Endodermal cell (in vitro differentiated cells): ENCODE measurements at regions not wholly inside any gene's neighbourhood (a gene's known extent, or its start where the extent isn't known, plus 50 kb on each side); places are given as distances from the start of the nearest gene placed in this dataset.

Experiments used
- DNase-seq: peaks from one replicate; pipeline ENCODE4 v3.0.0-alpha.2; 2017
- H3K27ac ChIP-seq: 2 replicates; pipeline ENCODE4 v1.5.1; 2013; ENCODE audit warnings: mild to moderate bottlenecking, low read depth, low read length, moderate library complexity
- H3K27me3 ChIP-seq: 2 replicates; pipeline ENCODE4 v1.6.1; 2013; ENCODE audit warnings: mild to moderate bottlenecking, low read length, moderate library complexity; ENCODE audit not compliant: insufficient read depth, control insufficient read depth, poor library complexity, severe bottlenecking
- H3K36me3 ChIP-seq: 2 replicates; pipeline ENCODE4 v1.7.0; 2013; ENCODE audit warnings: mild to moderate bottlenecking, low read length, moderate library complexity; ENCODE audit not compliant: control insufficient read depth, insufficient read depth
- H3K4me1 ChIP-seq: one replicate; pipeline ENCODE4 v1.7.0; 2013; ENCODE audit warnings: low read length; ENCODE audit not compliant: control insufficient read depth, insufficient read depth
- H3K4me3 ChIP-seq: 2 replicates; pipeline ENCODE4 v1.5.1; 2013; ENCODE audit warnings: mild to moderate bottlenecking, low read length, moderate library complexity
- H3K9ac ChIP-seq: 2 replicates; pipeline ENCODE4 v1.6.1; 2013; ENCODE audit warnings: mild to moderate bottlenecking, low read length, moderate library complexity; ENCODE audit not compliant: poor library complexity, severe bottlenecking; ENCODE audit errors: extremely low read depth
- H3K9me3 ChIP-seq: 2 replicates; pipeline ENCODE4 v1.6.1; 2013; ENCODE audit warnings: mild to moderate bottlenecking, low read length, moderate library complexity; ENCODE audit not compliant: control insufficient read depth
- H3K27ac Mint-ChIP-seq: 2 replicates; pipeline ENCODE4 v1.8.0; 2020; ENCODE audit warnings: mixed read lengths
- H3K27me3 Mint-ChIP-seq: 2 replicates; pipeline ENCODE4 v1.8.0; 2021; ENCODE audit warnings: mild to moderate bottlenecking, mixed read lengths; ENCODE audit not compliant: insufficient read depth
- H3K36me3 Mint-ChIP-seq: 2 replicates; pipeline ENCODE4 v1.8.0; 2020; ENCODE audit warnings: low read depth, mixed read lengths
- H3K4me1 Mint-ChIP-seq: 2 replicates; pipeline ENCODE4 v1.8.0; 2020; ENCODE audit warnings: mixed read lengths
- H3K4me3 Mint-ChIP-seq: 2 replicates; pipeline ENCODE4 v1.8.0; 2020; ENCODE audit warnings: mild to moderate bottlenecking, moderate library complexity, mixed read lengths
- H3K9me3 Mint-ChIP-seq: 2 replicates; pipeline ENCODE4 v1.8.0; 2020; ENCODE audit warnings: mild to moderate bottlenecking, mixed read lengths
- CTCF ChIP-seq: fragments of 200-600 bp; sonication (generic); conservative IDR thresholded peaks from 2 replicates; pipeline ENCODE4 v1.5.0; 2021; ENCODE audit warnings: antibody characterized with exemption, mild to moderate bottlenecking
- whole genome bisulfite sequencing, 2 experiments: methylation state at CpG; one replicate each; pipeline versions ENCODE4 v1.1.5 to v1.1.7; 2013; ENCODE audit warnings: missing lambda C conversion rate in 2 of 2, mixed read lengths in 1 of 2; ENCODE audit not compliant: insufficient coverage in 1 of 2, insufficient read length in 1 of 2; 5-methylcytosine and 5-hydroxymethylcytosine counted together

- H3K27me3 Mint-ChIP-seq: peaks cover 3% of the 10 kb centered on the region
- no peak overlapping the region for H3K27ac ChIP-seq
These were observed 239.0 kb downstream of the RHOU start for GRCh38 chr1:228974273-228974672.

GRCh38 chr1:228975238-228975907 lies 240.1 kb downstream of the RHOU start:
- Histone ChIP-seq H3K36me3 (no peaks in the 10 kb centered on the region), H3K4me1 (no peaks in the 10 kb centered on the region), H3K4me3 (no peak overlapping the region), H3K27me3 (no peaks in the 10 kb centered on the region), H3K9me3 (no peaks in the 10 kb centered on the region), H3K27ac (no peak overlapping the region), H3K9ac (no peak overlapping the region)
- Mint-ChIP-seq H3K4me3 (no peak overlapping the region), H3K4me1 (peaks cover 25% of the 10 kb centered on the region), H3K9me3 (no peaks in the 10 kb centered on the region), H3K36me3 (no peaks in the 10 kb centered on the region), H3K27me3 (peaks cover 3% of the 10 kb centered on the region), H3K27ac (no peak overlapping the region)
- DNase-seq: peak; percentile 40
- TF ChIP-seq CTCF: no peak
- WGBS, 2 experiments: 93 to 96% methylated on average over 3 to 8 of the region's 8 CpGs

More at GRCh38 chr1:228974273-228974672, 239.0 kb downstream of the RHOU start:
- no peaks in the 10 kb centered on the region for H3K9me3 Mint-ChIP-seq
- H3K27ac Mint-ChIP-seq: no peak overlapping the region
- 93 to 94% methylated on average over 3 to 7 of the region's 7 CpGs for WGBS, 2 experiments
- no peaks in the 10 kb centered on the region for H3K4me1 ChIP-seq
- H3K9me3 ChIP-seq: no peaks in the 10 kb centered on the region
- no peaks in the 10 kb centered on the region for H3K36me3 ChIP-seq
- DNase-seq: no peak
- no peaks in the 10 kb centered on the region for H3K27me3 ChIP-seq
- no peak overlapping the region for H3K4me3 Mint-ChIP-seq
- no peak overlapping the region for H3K9ac ChIP-seq
- H3K36me3 Mint-ChIP-seq: no peaks in the 10 kb centered on the region
- peaks cover 23% of the 10 kb centered on the region for H3K4me1 Mint-ChIP-seq
- no peak overlapping the region for H3K4me3 ChIP-seq
- TF ChIP-seq CTCF: no peak

GRCh38 chr1:228976316-228976715 lies 241.0 kb downstream of the RHOU start:
- Mint-ChIP-seq H3K27ac (no peak overlapping the region), H3K4me3 (no peak overlapping the region), H3K9me3 (no peaks in the 10 kb centered on the region), H3K36me3 (no peaks in the 10 kb centered on the region), H3K27me3 (peaks cover 3% of the 10 kb centered on the region), H3K4me1 (peaks cover 27% of the 10 kb centered on the region)
- DNase-seq: peak; percentile 41
- H3K4me3 ChIP-seq: no peak overlapping the region
- 75 to 84% methylated on average over 4 to 6 of the region's 6 CpGs for WGBS, 2 experiments
- H3K9ac ChIP-seq: no peak overlapping the region
- no peak overlapping the region for H3K27ac ChIP-seq
- H3K9me3 ChIP-seq: no peaks in the 10 kb centered on the region
- no peaks in the 10 kb centered on the region for H3K27me3 ChIP-seq
- TF ChIP-seq CTCF: no peak
- H3K36me3 ChIP-seq: no peaks in the 10 kb centered on the region
- H3K4me1 ChIP-seq: no peaks in the 10 kb centered on the region
